GM23338 (cell line): ENCODE measurements at regions not wholly inside any gene's neighbourhood (a gene's known extent, or its start where the extent isn't known, plus 50 kb on each side); places are given as distances from the start of the nearest gene placed in this dataset.

Experiments used
- ATAC-seq: fragments of 200-7000 bp; cut with Tn5 transposase; 3 replicates; pipeline ENCODE4 v1.9.1; 2020
- DNase-seq: peaks from one replicate; pipeline ENCODE4 v3.0.0-alpha.2; 2015; ENCODE audit warnings: low spot score
- H2AFZ ChIP-seq: fragments of 200-600 bp; sonication (generic); 2 replicates; pipeline ENCODE4 v1.8.0; 2016; ENCODE audit warnings: antibody characterized with exemption, mild to moderate bottlenecking, moderate library complexity
- H3F3A ChIP-seq: fragments of 200-600 bp; sonication (generic); replicated peaks from 2 replicates; pipeline ENCODE4 v1.8.0; 2017; ENCODE audit warnings: antibody characterized with exemption, mixed run types, low read depth
- H3K27ac ChIP-seq: fragments of 200-600 bp; sonication (generic); 2 replicates; pipeline ENCODE4 v1.6.1; 2016; ENCODE audit warnings: low read depth
- H3K27me3 ChIP-seq: fragments of 200-600 bp; sonication (generic); 2 replicates; pipeline ENCODE4 v1.8.0; 2016; ENCODE audit warnings: mild to moderate bottlenecking, mixed run types, moderate library complexity; ENCODE audit not compliant: insufficient read depth
- H3K36me3 ChIP-seq: fragments of 200-600 bp; sonication (generic); 2 replicates; pipeline ENCODE4 v1.8.0; 2016; ENCODE audit warnings: mild to moderate bottlenecking; ENCODE audit not compliant: insufficient read depth
- H3K4me1 ChIP-seq: fragments of 200-600 bp; sonication (generic); 2 replicates; pipeline ENCODE4 v1.8.0; 2016; ENCODE audit warnings: mild to moderate bottlenecking, moderate library complexity; ENCODE audit not compliant: insufficient read depth
- H3K4me2 ChIP-seq: fragments of 200-600 bp; sonication (generic); 2 replicates; pipeline ENCODE4 v1.7.1; 2017; ENCODE audit warnings: mixed run types
- H3K4me3 ChIP-seq: fragments of 200-600 bp; sonication (generic); 2 replicates; pipeline ENCODE4 v1.6.1; 2016; ENCODE audit warnings: mixed run types
- H3K79me2 ChIP-seq: fragments of 200-600 bp; sonication (generic); replicated peaks from 2 replicates; pipeline ENCODE4 v1.8.0; 2017; ENCODE audit warnings: mild to moderate bottlenecking; ENCODE audit not compliant: insufficient read depth
- H3K9me2 ChIP-seq: fragments of 200-600 bp; sonication (generic); 2 replicates; pipeline ENCODE4 v1.8.0; 2017; ENCODE audit not compliant: insufficient read depth
- H4K20me1 ChIP-seq: fragments of 200-600 bp; sonication (generic); replicated peaks from 2 replicates; pipeline ENCODE4 v1.8.0; 2017; ENCODE audit warnings: mild to moderate bottlenecking; ENCODE audit not compliant: insufficient read depth
- H3K27ac Mint-ChIP-seq: 2 replicates; pipeline ENCODE4 v1.8.0; 2020; ENCODE audit warnings: inconsistent platforms, mild to moderate bottlenecking, moderate library complexity, mixed read lengths
- H3K27me3 Mint-ChIP-seq: 3 replicates; pipeline ENCODE4 v1.8.0; 2022; ENCODE audit warnings: low read depth, mild to moderate bottlenecking, moderate library complexity, mixed read lengths, inconsistent platforms; ENCODE audit not compliant: insufficient read depth, poor library complexity
- H3K36me3 Mint-ChIP-seq: 3 replicates; pipeline ENCODE4 v1.8.0; 2021; ENCODE audit warnings: low read depth, mild to moderate bottlenecking, inconsistent platforms, moderate library complexity, mixed read lengths
- H3K4me1 Mint-ChIP-seq: 3 replicates; pipeline ENCODE4 v1.8.0; 2020; ENCODE audit warnings: mild to moderate bottlenecking, inconsistent platforms, mixed read lengths
- H3K4me3 Mint-ChIP-seq: 3 replicates; pipeline ENCODE4 v1.8.0; 2021; ENCODE audit warnings: moderate library complexity, mild to moderate bottlenecking, inconsistent platforms, mixed read lengths
- H3K9me3 Mint-ChIP-seq: 3 replicates; pipeline ENCODE4 v1.8.0; 2020; ENCODE audit warnings: moderate library complexity, mild to moderate bottlenecking, inconsistent platforms, mixed read lengths
- CREB1 ChIP-seq: fragments of 250-450 bp; sonication (Bioruptor Pico); IDR thresholded peaks from 2 replicates; pipeline ENCODE4 v1.5.0; 2020; ENCODE audit warnings: low read depth, mild to moderate bottlenecking, moderate library complexity
- CTCF ChIP-seq, 2 experiments: fragments of 200-600 bp in 1 of 2; sonication (generic) in 1 of 2; conservative IDR thresholded peaks; 2 replicates each; pipeline versions ENCODE4 v1.5.1 to v1.6.1; 2016 to 2017; ENCODE audit warnings: antibody characterized with exemption in 2 of 2, low read depth in 2 of 2, mild to moderate bottlenecking in 2 of 2, moderate library complexity in 1 of 2
- ETS1 ChIP-seq: IDR thresholded peaks from 2 replicates; pipeline ENCODE4 v1.6.1; 2016; ENCODE audit warnings: antibody characterized with exemption
- EZH2 ChIP-seq: fragments of 200-600 bp; sonication (generic); IDR thresholded peaks from one replicate; pipeline ENCODE4 v1.8.0; 2017; ENCODE audit warnings: antibody characterized with exemption, mild to moderate bottlenecking, low read depth; ENCODE audit not compliant: unreplicated experiment
- EZH2phosphoT487 ChIP-seq: fragments of 200-600 bp; sonication (generic); IDR thresholded peaks from one replicate; pipeline ENCODE4 v1.8.1; 2018; ENCODE audit warnings: antibody characterized with exemption; ENCODE audit not compliant: unreplicated experiment
- JUNB ChIP-seq: IDR thresholded peaks from one replicate; pipeline ENCODE4 v1.6.1; 2016; ENCODE audit warnings: antibody characterized with exemption; ENCODE audit not compliant: unreplicated experiment
- NANOG ChIP-seq: IDR thresholded peaks from 2 replicates; pipeline ENCODE4 v1.6.1; 2016; ENCODE audit warnings: antibody characterized with exemption, borderline replicate concordance
- POLR2AphosphoS5 ChIP-seq: IDR thresholded peaks from 2 replicates; pipeline ENCODE4 v1.6.1; 2016; ENCODE audit warnings: antibody characterized with exemption, low read depth
- REST ChIP-seq: IDR thresholded peaks from one replicate; pipeline ENCODE4 v1.6.1; 2018; ENCODE audit warnings: antibody characterized with exemption; ENCODE audit not compliant: unreplicated experiment
- STAT1 ChIP-seq: IDR thresholded peaks from one replicate; pipeline ENCODE4 v1.6.1; 2016; ENCODE audit warnings: antibody characterized with exemption; ENCODE audit not compliant: unreplicated experiment
- ZNF114 ChIP-seq: fragments of 250-450 bp; sonication (Bioruptor Pico); IDR thresholded peaks from 2 replicates; pipeline ENCODE4 v1.5.0; 2020; ENCODE audit warnings: mild to moderate bottlenecking, moderate library complexity
- ZNF331 ChIP-seq: fragments of 250-450 bp; sonication (Bioruptor Pico); IDR thresholded peaks from 2 replicates; pipeline ENCODE4 v1.5.0; 2020; ENCODE audit warnings: low read depth, mild to moderate bottlenecking, moderate library complexity
- ZNF462 ChIP-seq: fragments of 250-450 bp; sonication (Bioruptor Pico); IDR thresholded peaks from 2 replicates; pipeline ENCODE4 v1.5.0; 2020; ENCODE audit warnings: mild to moderate bottlenecking, moderate library complexity

- no peaks in the 10 kb centered on the region for H3K9me3 Mint-ChIP-seq
Observed at GRCh38 chr11:91133361-91133760, 910.5 kb upstream of the CHORDC1 start.

More at GRCh38 chr11:91133361-91133760, 910.5 kb upstream of the CHORDC1 start:
- no peaks in the 10 kb centered on the region for H3F3A ChIP-seq
- Mint-ChIP-seq H3K4me3 (no peak overlapping the region), H3K27ac (no peak overlapping the region), H3K27me3 (no peaks in the 10 kb centered on the region), H3K36me3 (no peaks in the 10 kb centered on the region), H3K4me1 (0 out of 3 replicates have a peak, but pooled peaks cover 4% of the 10 kb centered on the region)
- H3K4me1 ChIP-seq = no peaks in the 10 kb centered on the region
- H3K4me2 ChIP-seq = no peak overlapping the region
- H2AFZ ChIP-seq = peak overlapping the region; percentile 4; the same call in 1 of the 2 replicates
- H3K4me3 ChIP-seq = no peak overlapping the region
- DNase-seq (no peak), ATAC-seq (no peak)
- H3K27me3 ChIP-seq = no peaks in the 10 kb centered on the region
- H4K20me1 ChIP-seq = no peaks in the 10 kb centered on the region
- TF ChIP-seq EZH2phosphoT487 (no peak), CTCF (conservative IDR thresholded peaks at IDR 0.05; ENCODE audit: low read depth in 2 of 2) (no peak), ZNF331 (CRISPR knock-in tag) (no peak), CREB1 (CRISPR knock-in tag) (no peak), REST (no peak), EZH2 (no peak), POLR2AphosphoS5 (no peak), NANOG (no peak), ETS1 (no peak), JUNB (no peak), STAT1 (no peak), ZNF114 (CRISPR knock-in tag) (no peak), ZNF462 (CRISPR knock-in tag) (no peak)
- H3K9me2 ChIP-seq = no peaks in the 10 kb centered on the region
- H3K36me3 ChIP-seq = no peaks in the 10 kb centered on the region
- no peak overlapping the region for H3K27ac ChIP-seq
- H3K79me2 ChIP-seq = no peaks in the 10 kb centered on the region
